Type B pancreatic cell (in vitro differentiated cells): ENCODE measurements at regions not wholly inside any gene's neighbourhood (a gene's known extent, or its start where the extent isn't known, plus 50 kb on each side); places are given as distances from the start of the nearest gene placed in this dataset.

Experiments
- DNase-seq: peaks from one replicate; pipeline ENCODE4 v3.0.0; 2021; ENCODE audit warnings: mixed read lengths; ENCODE audit not compliant: unreplicated experiment; ENCODE audit errors: extremely low spot score
- H3K27ac Mint-ChIP-seq: 2 replicates; pipeline ENCODE4 v1.8.0; 2021; ENCODE audit warnings: mild to moderate bottlenecking, mixed read lengths
- H3K27me3 Mint-ChIP-seq: 2 replicates; pipeline ENCODE4 v1.8.0; 2021; ENCODE audit warnings: mixed read lengths
- H3K36me3 Mint-ChIP-seq: 2 replicates; pipeline ENCODE4 v1.8.0; 2021; ENCODE audit warnings: mixed read lengths
- H3K4me1 Mint-ChIP-seq: one replicate; pipeline ENCODE4 v1.8.0; 2021; ENCODE audit warnings: mixed read lengths; ENCODE audit not compliant: unreplicated experiment
- H3K4me3 Mint-ChIP-seq: 2 replicates; pipeline ENCODE4 v1.8.0; 2021; ENCODE audit warnings: mild to moderate bottlenecking, mixed read lengths
- H3K9me3 Mint-ChIP-seq: 2 replicates; pipeline ENCODE4 v1.8.0; 2021; ENCODE audit warnings: mixed read lengths
- TF ChIP-seq, protein P1 (sequence below): fragments of 200-600 bp; sonication (generic); conservative IDR thresholded peaks from 2 replicates; pipeline ENCODE4 v1.5.0; 2021; ENCODE audit warnings: antibody characterized with exemption, mild to moderate bottlenecking

DNA sequence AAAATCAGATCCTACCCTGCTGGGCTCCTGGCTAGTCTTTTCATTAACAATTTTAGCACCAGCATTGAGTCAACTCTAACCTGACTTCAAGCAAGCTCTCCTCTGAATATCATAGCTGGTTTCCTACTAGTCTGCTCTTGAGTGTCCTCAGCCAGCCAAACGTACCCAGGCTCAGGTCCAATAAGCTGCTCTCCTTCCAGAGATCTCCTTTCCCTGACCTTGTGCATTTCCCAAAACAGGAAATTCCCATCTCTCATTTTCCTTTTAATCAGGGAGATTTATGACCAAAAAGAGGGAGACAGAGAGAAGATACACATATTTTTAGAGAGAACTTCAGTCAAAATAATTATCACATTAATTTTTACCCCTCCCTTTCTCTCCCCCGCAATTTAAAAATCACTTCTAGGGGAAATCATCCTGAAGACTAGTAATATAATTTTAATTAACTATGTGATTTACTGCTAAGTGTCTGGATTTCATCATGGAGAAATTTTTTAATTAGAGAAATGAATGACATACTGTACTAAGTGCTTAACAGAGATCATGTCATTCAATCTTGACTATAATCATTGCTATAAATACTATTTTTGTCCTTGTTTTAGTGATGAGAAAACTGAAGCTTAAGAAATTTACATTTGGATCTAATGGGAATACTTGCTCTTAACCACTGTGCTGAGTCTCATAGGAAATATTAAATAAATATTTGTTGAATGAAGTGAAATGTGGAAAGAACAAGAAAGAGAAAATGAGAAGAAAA lies 421.7 kb upstream of the INTU start:
- Mint-ChIP-seq H3K4me3 (no peak overlapping the region), H3K27ac (no peak overlapping the region), H3K27me3 (no peaks in the 10 kb centered on the region), H3K9me3 (peaks cover 6% of the 10 kb centered on the region), H3K36me3 (no peaks in the 10 kb centered on the region), H3K4me1 (peaks cover 5% of the 10 kb centered on the region)
- TF ChIP-seq, protein P1, sequence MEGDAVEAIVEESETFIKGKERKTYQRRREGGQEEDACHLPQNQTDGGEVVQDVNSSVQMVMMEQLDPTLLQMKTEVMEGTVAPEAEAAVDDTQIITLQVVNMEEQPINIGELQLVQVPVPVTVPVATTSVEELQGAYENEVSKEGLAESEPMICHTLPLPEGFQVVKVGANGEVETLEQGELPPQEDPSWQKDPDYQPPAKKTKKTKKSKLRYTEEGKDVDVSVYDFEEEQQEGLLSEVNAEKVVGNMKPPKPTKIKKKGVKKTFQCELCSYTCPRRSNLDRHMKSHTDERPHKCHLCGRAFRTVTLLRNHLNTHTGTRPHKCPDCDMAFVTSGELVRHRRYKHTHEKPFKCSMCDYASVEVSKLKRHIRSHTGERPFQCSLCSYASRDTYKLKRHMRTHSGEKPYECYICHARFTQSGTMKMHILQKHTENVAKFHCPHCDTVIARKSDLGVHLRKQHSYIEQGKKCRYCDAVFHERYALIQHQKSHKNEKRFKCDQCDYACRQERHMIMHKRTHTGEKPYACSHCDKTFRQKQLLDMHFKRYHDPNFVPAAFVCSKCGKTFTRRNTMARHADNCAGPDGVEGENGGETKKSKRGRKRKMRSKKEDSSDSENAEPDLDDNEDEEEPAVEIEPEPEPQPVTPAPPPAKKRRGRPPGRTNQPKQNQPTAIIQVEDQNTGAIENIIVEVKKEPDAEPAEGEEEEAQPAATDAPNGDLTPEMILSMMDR, result no peak
- no peak for DNase-seq

DNA sequence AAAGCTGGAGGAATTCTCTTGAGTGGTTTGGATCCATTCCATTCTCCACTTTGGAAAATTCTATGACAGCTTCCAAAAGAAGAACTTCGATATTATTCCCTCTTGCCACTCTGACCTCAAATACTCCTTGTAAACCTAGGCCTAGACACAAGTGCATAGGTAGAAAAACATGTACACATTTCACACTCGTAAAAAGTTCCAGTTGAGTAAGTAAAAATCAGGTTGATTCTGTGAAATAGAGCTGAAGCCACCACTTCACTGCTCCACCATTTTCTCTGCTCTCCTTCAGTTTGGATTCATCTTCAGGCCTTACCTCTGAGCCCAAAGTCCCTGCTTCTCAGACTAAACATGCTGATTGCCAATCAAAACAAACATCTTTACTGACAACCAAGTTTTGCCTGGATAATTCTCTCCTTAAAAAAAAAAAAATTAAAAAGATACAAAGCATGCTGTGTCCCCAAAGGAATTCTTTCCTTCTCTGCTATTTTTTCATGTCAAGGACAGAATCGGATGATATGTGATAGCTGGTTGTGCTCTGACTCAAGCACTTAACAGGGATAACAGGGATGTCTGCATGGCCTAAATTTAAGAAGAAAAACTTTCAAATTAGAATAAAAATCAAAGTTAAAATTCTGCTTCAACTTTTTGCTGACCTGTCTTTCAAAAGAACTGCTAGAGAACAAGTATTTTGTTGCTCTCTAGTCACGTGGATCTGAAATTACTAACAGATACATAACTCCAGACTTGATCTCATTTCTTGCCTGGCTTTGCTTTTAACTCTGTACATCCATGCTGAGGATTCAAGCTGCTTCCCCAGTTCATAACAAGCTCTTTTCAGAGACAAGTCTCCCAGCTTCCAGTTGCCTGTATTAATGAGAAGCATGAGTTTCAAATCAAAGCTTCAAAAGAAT lies 420.9 kb upstream of the INTU start:
- no peak for DNase-seq
- peaks cover 5% of the 10 kb centered on the region for H3K4me1 Mint-ChIP-seq
- H3K9me3 Mint-ChIP-seq, result peaks cover 6% of the 10 kb centered on the region
- H3K4me3 Mint-ChIP-seq, result no peak overlapping the region
- no peaks in the 10 kb centered on the region for H3K36me3 Mint-ChIP-seq
- TF ChIP-seq, protein P1, result no peak
- no peak overlapping the region for H3K27ac Mint-ChIP-seq
- no peaks in the 10 kb centered on the region for H3K27me3 Mint-ChIP-seq

DNA sequence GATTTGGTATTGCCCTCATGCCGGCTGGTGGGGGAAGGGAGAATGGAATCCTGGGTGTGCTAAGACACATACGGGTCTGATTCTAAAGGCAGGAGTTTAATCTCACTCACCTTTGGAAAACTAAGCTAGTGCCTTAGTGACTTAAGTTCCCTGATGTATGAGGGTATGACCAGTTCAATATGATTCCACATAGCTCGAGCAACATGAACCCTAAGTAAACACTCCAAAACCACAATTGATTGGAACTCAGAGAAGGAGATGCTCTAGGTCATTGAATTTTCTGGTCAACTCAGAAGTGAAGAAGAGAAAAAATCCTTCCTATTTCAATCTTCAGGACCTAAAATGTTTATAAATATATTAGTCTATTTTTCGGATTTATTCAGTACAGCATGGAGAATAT lies 420.1 kb upstream of the INTU start:
- H3K27ac Mint-ChIP-seq, result no peak overlapping the region

DNA sequence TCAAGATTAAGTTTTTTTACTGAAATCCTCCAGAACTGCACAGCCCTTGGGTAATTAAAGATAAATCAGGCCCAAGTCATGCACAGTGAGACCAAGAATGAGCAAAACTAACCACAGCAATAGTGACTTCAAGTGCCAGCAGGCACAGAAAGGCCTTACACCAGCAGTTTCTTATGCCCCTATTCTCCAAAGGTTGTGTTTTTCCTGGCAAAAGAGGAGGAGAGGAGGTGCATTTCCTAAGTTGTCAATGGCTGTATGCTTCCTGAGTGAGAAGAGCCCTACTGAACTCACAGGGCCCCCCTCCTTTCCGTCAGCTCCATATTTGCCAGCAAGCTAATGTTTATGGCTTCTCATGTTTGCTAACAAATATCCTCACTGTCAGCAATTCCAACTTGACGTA lies 418.7 kb upstream of the INTU start:
- no peak for DNase-seq
- Mint-ChIP-seq H3K36me3 (no peaks in the 10 kb centered on the region), H3K27me3 (no peaks in the 10 kb centered on the region), H3K9me3 (peaks cover 6% of the 10 kb centered on the region), H3K4me1 (peaks cover 5% of the 10 kb centered on the region), H3K4me3 (no peak overlapping the region), H3K27ac (no peak overlapping the region)
- TF ChIP-seq, protein P1, result no peak

More for the DNA sequence above, 420.1 kb upstream of the INTU start:
- H3K36me3 Mint-ChIP-seq, result no peaks in the 10 kb centered on the region
- H3K9me3 Mint-ChIP-seq, result peaks cover 6% of the 10 kb centered on the region
- DNase-seq, result no peak
- peaks cover 5% of the 10 kb centered on the region for H3K4me1 Mint-ChIP-seq
- TF ChIP-seq, protein P1, result no peak
- H3K4me3 Mint-ChIP-seq, result no peak overlapping the region
- no peaks in the 10 kb centered on the region for H3K27me3 Mint-ChIP-seq

DNA sequence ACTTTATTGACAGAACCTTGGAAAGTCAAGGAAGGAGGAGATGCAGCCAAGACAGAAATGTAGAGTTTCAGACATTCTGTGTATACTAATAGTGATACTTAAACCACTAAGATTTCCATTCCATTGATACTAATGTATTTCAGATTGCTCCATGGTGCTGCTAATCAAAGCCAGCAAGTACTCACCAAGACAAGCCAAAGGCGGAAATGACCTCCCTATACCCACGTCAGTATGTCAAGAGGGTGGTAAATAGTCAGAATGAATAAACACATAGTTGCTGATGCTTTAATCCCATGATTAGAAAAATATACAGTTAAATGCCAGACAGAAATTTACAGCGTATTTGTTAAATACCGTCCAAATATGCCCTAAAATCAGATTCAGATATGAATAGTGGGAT lies 417.8 kb upstream of the INTU start:
- Mint-ChIP-seq H3K27me3 (no peaks in the 10 kb centered on the region), H3K4me3 (no peak overlapping the region), H3K27ac (no peak overlapping the region), H3K36me3 (no peaks in the 10 kb centered on the region), H3K9me3 (peaks cover 4% of the 10 kb centered on the region), H3K4me1 (peaks cover 5% of the 10 kb centered on the region)
- TF ChIP-seq, protein P1, result no peak
- DNase-seq, result no peak
